ENCODE measurements at regions not wholly inside any gene's neighbourhood (a gene's known extent, or its start where the extent isn't known, plus 50 kb on each side); places are given as distances from the start of the nearest gene placed in this dataset.

DNA sequence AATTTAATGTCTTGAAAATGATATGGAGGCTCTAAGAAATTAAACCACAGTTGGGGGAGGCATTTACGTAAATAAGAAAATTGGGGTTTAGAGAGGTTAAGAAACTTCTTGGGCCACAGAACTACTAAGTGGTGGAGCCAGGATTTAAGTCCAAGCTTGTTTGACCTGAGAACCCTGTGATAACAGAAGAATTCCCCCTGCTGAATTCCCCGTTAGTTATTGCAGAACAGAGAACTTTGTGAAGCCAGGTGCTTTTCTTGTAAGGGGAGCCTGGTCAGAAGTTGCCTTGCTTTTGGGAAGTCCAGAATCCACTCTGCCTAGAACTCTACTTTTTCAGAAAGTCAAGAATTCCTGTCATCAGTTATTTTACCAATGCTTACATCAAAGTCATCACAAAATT lies 309.3 kb upstream of the SEMA6A start:
- POLR2A ChIA-PET, result no interaction called here
- no peaks in the 10 kb centered on the region for H3K36me3 Mint-ChIP-seq (ENCODE audit: insufficient read depth, unreplicated experiment)
- H3K4me1 Mint-ChIP-seq (ENCODE audit: insufficient read depth, unreplicated experiment), result no peaks in the 10 kb centered on the region
- no peaks in the 10 kb centered on the region for H3K9me3 Mint-ChIP-seq (ENCODE audit: unreplicated experiment)
- DNase-seq (ENCODE audit: unreplicated experiment), result no peak
- intact Hi-C loops (cut with micrococcal nuclease), result no loop called here
- BruUV-seq (replicated peaks), result no TSS peak
- CTCF ChIA-PET, result no interaction called here
- H3K27me3 Mint-ChIP-seq (ENCODE audit: insufficient read depth, unreplicated experiment), result no peaks in the 10 kb centered on the region
- H3K4me3 Mint-ChIP-seq (ENCODE audit: unreplicated experiment), result no peak overlapping the region
- no peak overlapping the region for H3K27ac Mint-ChIP-seq (ENCODE audit: low read depth, unreplicated experiment)
- TF ChIP-seq, protein P1, sequence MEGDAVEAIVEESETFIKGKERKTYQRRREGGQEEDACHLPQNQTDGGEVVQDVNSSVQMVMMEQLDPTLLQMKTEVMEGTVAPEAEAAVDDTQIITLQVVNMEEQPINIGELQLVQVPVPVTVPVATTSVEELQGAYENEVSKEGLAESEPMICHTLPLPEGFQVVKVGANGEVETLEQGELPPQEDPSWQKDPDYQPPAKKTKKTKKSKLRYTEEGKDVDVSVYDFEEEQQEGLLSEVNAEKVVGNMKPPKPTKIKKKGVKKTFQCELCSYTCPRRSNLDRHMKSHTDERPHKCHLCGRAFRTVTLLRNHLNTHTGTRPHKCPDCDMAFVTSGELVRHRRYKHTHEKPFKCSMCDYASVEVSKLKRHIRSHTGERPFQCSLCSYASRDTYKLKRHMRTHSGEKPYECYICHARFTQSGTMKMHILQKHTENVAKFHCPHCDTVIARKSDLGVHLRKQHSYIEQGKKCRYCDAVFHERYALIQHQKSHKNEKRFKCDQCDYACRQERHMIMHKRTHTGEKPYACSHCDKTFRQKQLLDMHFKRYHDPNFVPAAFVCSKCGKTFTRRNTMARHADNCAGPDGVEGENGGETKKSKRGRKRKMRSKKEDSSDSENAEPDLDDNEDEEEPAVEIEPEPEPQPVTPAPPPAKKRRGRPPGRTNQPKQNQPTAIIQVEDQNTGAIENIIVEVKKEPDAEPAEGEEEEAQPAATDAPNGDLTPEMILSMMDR (IDR thresholded peaks at IDR 0.05; ENCODE audit: unreplicated experiment), result no peak

DNA sequence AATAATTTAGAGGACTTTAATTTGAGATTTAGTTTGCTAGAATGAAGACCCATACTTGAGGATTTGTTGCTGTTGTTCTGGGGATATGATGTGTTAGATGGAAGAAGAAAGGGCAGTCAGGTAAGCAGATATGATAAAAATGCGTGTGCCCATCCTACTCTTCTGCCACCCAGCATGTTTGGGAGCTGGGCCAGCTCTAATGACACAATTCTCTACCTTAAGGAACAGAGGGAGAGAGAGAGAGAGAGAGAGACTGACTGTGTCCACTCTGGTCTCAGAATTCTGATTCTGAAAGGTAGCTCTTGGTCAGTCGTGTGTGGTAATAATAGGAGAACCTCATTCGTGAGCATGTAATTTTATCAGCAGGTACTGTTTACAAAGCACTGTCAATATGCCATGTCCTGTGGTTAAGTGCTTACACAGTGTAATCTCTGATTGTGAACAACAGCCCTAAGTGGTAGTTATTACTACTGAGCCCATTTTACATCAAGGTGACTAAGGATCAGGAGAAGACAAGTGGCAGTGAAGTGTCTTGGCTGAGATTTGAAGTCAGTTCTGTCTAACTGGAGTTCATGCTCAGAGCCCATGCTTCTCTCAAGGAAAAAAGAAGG lies 307.4 kb upstream of the SEMA6A start:
- intact Hi-C loops (cut with micrococcal nuclease), result no loop called here
- Mint-ChIP-seq H3K9me3 (ENCODE audit: unreplicated experiment) (peaks cover 4% of the 10 kb centered on the region), H3K27ac (ENCODE audit: low read depth, unreplicated experiment) (no peak overlapping the region), H3K4me1 (ENCODE audit: insufficient read depth, unreplicated experiment) (no peaks in the 10 kb centered on the region), H3K4me3 (ENCODE audit: unreplicated experiment) (no peak overlapping the region), H3K36me3 (ENCODE audit: insufficient read depth, unreplicated experiment) (no peaks in the 10 kb centered on the region), H3K27me3 (ENCODE audit: insufficient read depth, unreplicated experiment) (no peaks in the 10 kb centered on the region)
- CTCF ChIA-PET, result interaction anchor here (0.6 to 1.0 kb wide), 4 partner anchors 12 to 284 kb away, joined by 3 read pairs; no protein-coding TSS in a partner anchor
- POLR2A ChIA-PET, result interaction anchor here (0.6 kb wide), 1 partner anchor 256 kb away, joined by 4 read pairs; no protein-coding TSS in a partner anchor
- no peak for DNase-seq (ENCODE audit: unreplicated experiment)
- TF ChIP-seq, protein P1 (IDR thresholded peaks at IDR 0.05; ENCODE audit: unreplicated experiment), result no peak
- no TSS peak for BruUV-seq (replicated peaks)

DNA sequence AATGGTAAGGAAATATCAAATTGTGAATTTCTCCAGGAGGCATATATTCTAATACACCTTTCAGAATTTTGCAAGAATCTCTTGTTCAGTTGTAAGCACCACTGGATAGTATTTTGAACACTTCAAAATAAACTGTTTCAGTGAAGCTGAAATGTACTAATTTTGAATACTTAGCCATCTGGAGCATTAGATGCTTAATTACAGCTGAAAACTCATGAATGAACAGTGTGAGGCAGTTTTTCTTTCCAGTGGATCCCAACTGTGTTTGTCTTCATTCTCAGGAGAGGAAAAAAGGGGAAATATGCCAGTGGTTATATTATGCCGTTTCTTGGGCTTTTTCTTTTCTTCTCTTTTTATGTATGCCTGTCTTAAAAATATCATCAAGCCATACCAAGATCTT lies 306.0 kb upstream of the SEMA6A start:
- H3K36me3 Mint-ChIP-seq (ENCODE audit: insufficient read depth, unreplicated experiment), result no peaks in the 10 kb centered on the region
- intact Hi-C loops (cut with micrococcal nuclease), result no loop called here
- no peak for DNase-seq (ENCODE audit: unreplicated experiment)
- peaks cover 6% of the 10 kb centered on the region for H3K4me1 Mint-ChIP-seq (ENCODE audit: insufficient read depth, unreplicated experiment)
- ChIA-PET POLR2A (no interaction called here), CTCF (interaction anchor here (0.6 kb wide), 1 partner anchor 184 kb away, joined by 6 read pairs; no protein-coding TSS in a partner anchor)
- H3K9me3 Mint-ChIP-seq (ENCODE audit: unreplicated experiment), result peaks cover 6% of the 10 kb centered on the region
- no peaks in the 10 kb centered on the region for H3K27me3 Mint-ChIP-seq (ENCODE audit: insufficient read depth, unreplicated experiment)
- H3K4me3 Mint-ChIP-seq (ENCODE audit: unreplicated experiment), result no peak overlapping the region
- H3K27ac Mint-ChIP-seq (ENCODE audit: low read depth, unreplicated experiment), result no peak overlapping the region
- TF ChIP-seq, protein P1 (IDR thresholded peaks at IDR 0.05; ENCODE audit: unreplicated experiment), result no peak
- BruUV-seq (replicated peaks), result no TSS peak

DNA sequence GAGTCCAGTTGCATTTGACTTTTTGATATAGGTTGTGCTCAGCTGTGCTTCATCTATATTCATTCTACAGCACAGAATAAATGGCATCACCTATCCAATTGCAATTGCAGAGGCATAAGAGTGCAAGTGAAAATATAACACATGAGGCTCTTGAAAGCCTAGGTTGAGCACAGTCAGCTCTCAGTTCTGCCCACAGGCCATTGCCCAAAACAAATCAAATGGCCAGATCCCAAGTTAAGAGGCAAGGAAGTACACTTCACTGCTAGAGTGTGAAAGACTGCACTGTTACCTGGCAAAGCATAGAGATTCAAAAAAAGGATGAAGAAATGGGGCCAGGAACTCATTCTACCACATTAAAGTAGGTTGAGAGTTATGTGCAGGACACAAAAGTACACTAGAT lies 305.5 kb upstream of the SEMA6A start:
- peaks cover 6% of the 10 kb centered on the region for H3K9me3 Mint-ChIP-seq (ENCODE audit: unreplicated experiment)
- peaks cover 6% of the 10 kb centered on the region for H3K4me1 Mint-ChIP-seq (ENCODE audit: insufficient read depth, unreplicated experiment)
- no peaks in the 10 kb centered on the region for H3K36me3 Mint-ChIP-seq (ENCODE audit: insufficient read depth, unreplicated experiment)
- CTCF ChIA-PET, result no interaction called here
- DNase-seq (ENCODE audit: unreplicated experiment), result no peak
- H3K27ac Mint-ChIP-seq (ENCODE audit: low read depth, unreplicated experiment), result no peak overlapping the region
- TF ChIP-seq, protein P1 (IDR thresholded peaks at IDR 0.05; ENCODE audit: unreplicated experiment), result no peak
- POLR2A ChIA-PET, result no interaction called here
- intact Hi-C loops (cut with micrococcal nuclease), result no loop called here
- no peaks in the 10 kb centered on the region for H3K27me3 Mint-ChIP-seq (ENCODE audit: insufficient read depth, unreplicated experiment)
- no peak overlapping the region for H3K4me3 Mint-ChIP-seq (ENCODE audit: unreplicated experiment)
- no TSS peak for BruUV-seq (replicated peaks)
